HG03442 (cell line): ENCODE measurements at regions not wholly inside any gene's neighbourhood (a gene's known extent, or its start where the extent isn't known, plus 50 kb on each side); places are given as distances from the start of the nearest gene placed in this dataset.

ENCODE experiments used
- ATAC-seq: cut with Tn5 transposase; IDR thresholded peaks from one replicate; pipeline ENCODE4 v1.9.1; 2021; ENCODE audit warnings: mild to moderate bottlenecking, moderate library complexity; ENCODE audit not compliant: unreplicated experiment

GRCh38 chr5:96340357-96340756, 92.7 kb downstream of the PCSK1 start:
- ATAC-seq, result no peak

- no peak for ATAC-seq
Observed at GRCh38 chr5:96339862-96340261, 93.2 kb downstream of the PCSK1 start.

- ATAC-seq, result no peak
Observed at GRCh38 chr5:96338624-96339415, 94.2 kb downstream of the PCSK1 start.

GRCh38 chr5:96338091-96338490, 95.0 kb downstream of the PCSK1 start:
- ATAC-seq, result peak; percentile 35

- ATAC-seq, result no peak
Observed at GRCh38 chr5:96337048-96337781, 95.8 kb downstream of the PCSK1 start.

- peak; percentile 57 for ATAC-seq
Observed at GRCh38 chr5:96336351-96336985, 96.6 kb downstream of the PCSK1 start.

GRCh38 chr5:96335873-96336272, 97.2 kb downstream of the PCSK1 start:
- ATAC-seq, result no peak

GRCh38 chr5:96333391-96333790, 99.7 kb downstream of the PCSK1 start:
- no peak for ATAC-seq

GRCh38 chr5:96332535-96333366, 100.3 kb downstream of the PCSK1 start:
- no peak for ATAC-seq

GRCh38 chr5:96331681-96332361, 101.2 kb downstream of the PCSK1 start:
- ATAC-seq, result no peak

GRCh38 chr5:96331210-96331609, 101.8 kb downstream of the PCSK1 start:
- no peak for ATAC-seq

- no peak for ATAC-seq
Observed at GRCh38 chr5:96330530-96331140, 102.4 kb downstream of the PCSK1 start.

- ATAC-seq, result peak; percentile 33
Observed at GRCh38 chr5:96329886-96330529, 103.0 kb downstream of the PCSK1 start.

- ATAC-seq, result no peak
Observed at GRCh38 chr5:96329289-96329688, 103.8 kb downstream of the PCSK1 start.

- no peak for ATAC-seq
Observed at GRCh38 chr5:96327722-96328121, 105.3 kb downstream of the PCSK1 start.

GRCh38 chr5:96326902-96327301, 106.1 kb downstream of the PCSK1 start:
- ATAC-seq, result peak; percentile 92

GRCh38 chr5:96324708-96325107, 108.3 kb downstream of the PCSK1 start:
- ATAC-seq, result no peak

- no peak for ATAC-seq
Observed at GRCh38 chr5:96322865-96323264, 110.2 kb downstream of the PCSK1 start.

GRCh38 chr5:96322217-96322616, 110.8 kb downstream of the PCSK1 start:
- ATAC-seq, result no peak
